Neutrophil (primary cell): ENCODE measurements at regions not wholly inside any gene's neighbourhood (a gene's known extent, or its start where the extent isn't known, plus 50 kb on each side); places are given as distances from the start of the nearest gene placed in this dataset.

Source experiments
- H3K27ac ChIP-seq: fragments of 200-600 bp; sonication (generic); 2 replicates; pipeline ENCODE4 v1.5.1; 2016; ENCODE audit warnings: mild to moderate bottlenecking, moderate library complexity
- H3K27me3 ChIP-seq: fragments of 200-600 bp; sonication (generic); 2 replicates; pipeline ENCODE4 v1.6.0; 2016; ENCODE audit warnings: mild to moderate bottlenecking
- H3K36me3 ChIP-seq: fragments of 200-600 bp; sonication (generic); 2 replicates; pipeline ENCODE4 v1.5.1; 2017
- H3K4me1 ChIP-seq, 2 experiments: fragments of 200-600 bp in 1 of 2; sonication (generic) in 1 of 2; 1 replicate in 1 of 2; 2 replicates in 1 of 2; pipeline versions ENCODE4 v1.5.1 to v1.6.1; 2013 to 2016; ENCODE audit warnings: low read depth in 1 of 2, low read length in 1 of 2, mild to moderate bottlenecking in 1 of 2, moderate library complexity in 1 of 2; ENCODE audit not compliant: control insufficient read depth in 1 of 2, insufficient read depth in 1 of 2
- H3K4me3 ChIP-seq, 2 experiments: fragments of 200-600 bp in 1 of 2; sonication (generic) in 1 of 2; 1 replicate in 1 of 2; 2 replicates in 1 of 2; pipeline ENCODE4 v1.5.1; 2013 to 2016; ENCODE audit warnings: low read depth in 1 of 2, low read length in 1 of 2, mild to moderate bottlenecking in 1 of 2, moderate library complexity in 1 of 2
- H3K9me3 ChIP-seq: fragments of 200-600 bp; sonication (generic); 2 replicates; pipeline ENCODE4 v1.5.1; 2016
- CTCF ChIP-seq: fragments of 200-600 bp; sonication (generic); IDR thresholded peaks from 2 replicates; pipeline ENCODE4 v1.5.1; 2016; ENCODE audit warnings: antibody characterized with exemption

DNA sequence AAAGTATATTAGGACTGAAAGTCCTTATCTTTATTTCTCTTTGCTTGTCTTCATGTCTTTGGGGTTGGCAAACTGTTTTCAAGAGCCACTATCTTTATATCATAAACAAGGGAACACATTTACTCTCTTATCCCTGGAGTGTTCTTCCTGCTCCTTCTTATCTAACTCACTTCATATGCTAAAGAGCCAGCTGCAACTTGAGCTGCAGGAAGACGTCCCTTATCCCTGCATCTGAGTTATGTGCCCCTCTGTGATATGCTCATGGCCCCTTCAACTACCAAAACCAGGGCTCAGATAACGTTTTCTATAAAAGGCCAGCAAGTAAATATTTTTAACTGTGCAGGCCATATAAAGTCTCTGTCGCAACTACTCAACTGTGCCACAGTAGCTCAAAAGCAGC is 137.0 kb upstream of the CRBN start:
- Histone ChIP-seq H3K36me3 (no peaks in the 10 kb centered on the region), H3K4me1 (no peaks in the 10 kb centered on the region), H3K4me3 (no peak overlapping the region), H3K27me3 (no peaks in the 10 kb centered on the region), H3K9me3 (no peaks in the 10 kb centered on the region), H3K27ac (no peak overlapping the region)
- TF ChIP-seq CTCF: no peak

DNA sequence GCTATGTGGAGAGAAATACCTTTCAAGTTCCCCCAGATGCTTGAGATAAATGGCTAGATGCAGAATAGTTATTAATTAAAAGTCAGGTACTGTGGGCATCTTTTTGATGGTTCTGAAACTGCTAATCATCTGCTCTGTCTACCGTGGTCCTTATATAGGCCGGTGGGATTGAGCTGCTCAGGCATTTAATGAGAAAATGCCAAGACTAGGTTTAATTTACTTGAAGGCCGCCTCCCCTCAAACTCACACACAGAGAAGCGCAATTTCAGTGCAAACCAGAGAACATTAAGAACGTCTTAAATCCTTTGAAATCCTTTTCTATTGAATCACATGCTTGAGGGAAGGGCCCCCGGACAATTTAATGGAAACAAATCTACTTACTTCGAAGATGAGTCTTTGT is 136.4 kb upstream of the CRBN start:
- Histone ChIP-seq H3K27ac (no peak overlapping the region), H3K27me3 (no peaks in the 10 kb centered on the region), H3K36me3 (no peaks in the 10 kb centered on the region), H3K4me3 (no peak overlapping the region), H3K4me1 (no peaks in the 10 kb centered on the region), H3K9me3 (no peaks in the 10 kb centered on the region)
- no peak for TF ChIP-seq CTCF

GRCh38 chr3:3309887-3310286 is 130.4 kb upstream of the CRBN start:
- Histone ChIP-seq H3K36me3 (no peaks in the 10 kb centered on the region), H3K4me3 (no peak overlapping the region), H3K4me1 (no peaks in the 10 kb centered on the region), H3K27ac (no peak overlapping the region), H3K9me3 (no peaks in the 10 kb centered on the region), H3K27me3 (no peaks in the 10 kb centered on the region)
- no peak for TF ChIP-seq CTCF

DNA sequence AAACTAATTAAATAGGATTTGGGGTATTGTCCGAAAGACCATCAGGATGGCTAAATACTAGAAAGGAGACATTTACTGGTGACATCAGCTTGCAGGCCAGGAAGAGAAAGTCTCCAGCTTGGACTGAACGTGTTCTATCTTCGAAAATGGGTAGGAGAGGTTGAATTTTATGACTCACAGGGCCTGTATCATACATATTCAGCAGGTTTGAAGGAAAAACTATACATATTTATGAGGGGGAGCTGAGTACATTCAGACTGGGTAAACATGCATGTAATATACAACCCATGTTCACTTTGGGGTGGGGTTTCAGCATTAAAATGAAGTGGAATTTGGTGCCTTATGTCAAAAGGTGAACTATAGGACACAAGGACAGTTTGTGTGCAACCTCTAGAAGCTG is 129.3 kb upstream of the CRBN start:
- no peaks in the 10 kb centered on the region for H3K27me3 ChIP-seq

GRCh38 chr3:3307491-3307890 is 128.0 kb upstream of the CRBN start:
- no peaks in the 10 kb centered on the region for H3K27me3 ChIP-seq
- no peaks in the 10 kb centered on the region for H3K9me3 ChIP-seq
- no peaks in the 10 kb centered on the region for H3K4me1 ChIP-seq
- H3K27ac ChIP-seq: no peak overlapping the region
- no peaks in the 10 kb centered on the region for H3K36me3 ChIP-seq
- TF ChIP-seq CTCF: no peak
- no peak overlapping the region for H3K4me3 ChIP-seq

More for the DNA sequence above, 129.3 kb upstream of the CRBN start:
- H3K36me3 ChIP-seq: no peaks in the 10 kb centered on the region
- no peak for TF ChIP-seq CTCF
- no peaks in the 10 kb centered on the region for H3K4me1 ChIP-seq
- H3K9me3 ChIP-seq: no peaks in the 10 kb centered on the region
- H3K27ac ChIP-seq: no peak overlapping the region
- H3K4me3 ChIP-seq: no peak overlapping the region

GRCh38 chr3:3305841-3306240 is 126.3 kb upstream of the CRBN start:
- Histone ChIP-seq H3K4me1 (no peaks in the 10 kb centered on the region), H3K4me3 (no peak overlapping the region), H3K36me3 (no peaks in the 10 kb centered on the region), H3K27me3 (no peaks in the 10 kb centered on the region), H3K27ac (no peak overlapping the region), H3K9me3 (no peaks in the 10 kb centered on the region)
- TF ChIP-seq CTCF: no peak
